ENCODE measurements at regions not wholly inside any gene's neighbourhood (a gene's known extent, or its start where the extent isn't known, plus 50 kb on each side); places are given as distances from the start of the nearest gene placed in this dataset.
"Not testable (repeated sequence)": the region's sequence is repeated elsewhere in the genome, so short reads cannot be mapped to it uniquely, and the experiment has no call there.

- H3K36me3 Mint-ChIP-seq (ENCODE audit: low read depth); DNase-seq (ENCODE audit: low spot score); H3K4me3 Mint-ChIP-seq; H3K27me3 Mint-ChIP-seq (ENCODE audit: insufficient read depth); H3K27ac Mint-ChIP-seq; H3K4me1 Mint-ChIP-seq (ENCODE audit: low read depth); intact Hi-C loops (cut with micrococcal nuclease): not testable (repeated sequence)
- peaks cover 15% of the 10 kb centered on the region for H3K9me3 Mint-ChIP-seq
Observed at GRCh38 chr21:10400622-10401361, 120.6 kb upstream of the TPTE start.

GRCh38 chr21:10402461-10402860 lies 118.9 kb upstream of the TPTE start:
- H3K9me3 Mint-ChIP-seq = peaks cover 20% of the 10 kb centered on the region
- H3K36me3 Mint-ChIP-seq (ENCODE audit: low read depth); DNase-seq (ENCODE audit: low spot score); H3K4me1 Mint-ChIP-seq (ENCODE audit: low read depth); H3K27ac Mint-ChIP-seq; H3K4me3 Mint-ChIP-seq; H3K27me3 Mint-ChIP-seq (ENCODE audit: insufficient read depth); intact Hi-C loops (cut with micrococcal nuclease): not testable (repeated sequence)

DNA sequence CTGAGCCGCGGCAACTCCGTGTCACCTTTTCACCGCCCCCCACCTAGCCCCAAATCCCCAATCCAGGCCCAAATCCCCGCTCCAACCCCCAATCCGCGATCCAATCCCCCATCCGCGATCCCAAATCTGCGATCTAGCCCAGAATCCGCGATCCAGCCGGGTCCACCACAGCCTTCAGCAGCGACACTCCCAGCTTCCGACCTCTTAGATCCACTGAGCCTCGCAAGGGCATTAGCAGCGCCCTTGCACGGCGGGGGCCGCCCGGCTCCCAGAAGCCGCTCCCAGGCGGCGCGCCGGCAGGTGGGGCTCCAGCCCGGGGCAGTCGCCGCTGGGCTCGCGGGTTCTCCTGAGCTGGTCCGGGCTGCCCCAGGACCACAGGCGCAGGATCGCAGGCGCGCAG lies 116.1 kb upstream of the TPTE start:
- H3K27me3 Mint-ChIP-seq (ENCODE audit: insufficient read depth); DNase-seq (ENCODE audit: low spot score); intact Hi-C loops (cut with micrococcal nuclease); H3K4me3 Mint-ChIP-seq; H3K27ac Mint-ChIP-seq; H3K4me1 Mint-ChIP-seq (ENCODE audit: low read depth); H3K36me3 Mint-ChIP-seq (ENCODE audit: low read depth): not testable (repeated sequence)
- H3K9me3 Mint-ChIP-seq = peaks cover 15% of the 10 kb centered on the region

GRCh38 chr21:10409786-10410185 lies 111.6 kb upstream of the TPTE start:
- H3K27me3 Mint-ChIP-seq (ENCODE audit: insufficient read depth); intact Hi-C loops (cut with micrococcal nuclease); DNase-seq (ENCODE audit: low spot score); H3K4me3 Mint-ChIP-seq; H3K4me1 Mint-ChIP-seq (ENCODE audit: low read depth); H3K36me3 Mint-ChIP-seq (ENCODE audit: low read depth); H3K27ac Mint-ChIP-seq: not testable (repeated sequence)
- peaks cover 11% of the 10 kb centered on the region for H3K9me3 Mint-ChIP-seq

DNA sequence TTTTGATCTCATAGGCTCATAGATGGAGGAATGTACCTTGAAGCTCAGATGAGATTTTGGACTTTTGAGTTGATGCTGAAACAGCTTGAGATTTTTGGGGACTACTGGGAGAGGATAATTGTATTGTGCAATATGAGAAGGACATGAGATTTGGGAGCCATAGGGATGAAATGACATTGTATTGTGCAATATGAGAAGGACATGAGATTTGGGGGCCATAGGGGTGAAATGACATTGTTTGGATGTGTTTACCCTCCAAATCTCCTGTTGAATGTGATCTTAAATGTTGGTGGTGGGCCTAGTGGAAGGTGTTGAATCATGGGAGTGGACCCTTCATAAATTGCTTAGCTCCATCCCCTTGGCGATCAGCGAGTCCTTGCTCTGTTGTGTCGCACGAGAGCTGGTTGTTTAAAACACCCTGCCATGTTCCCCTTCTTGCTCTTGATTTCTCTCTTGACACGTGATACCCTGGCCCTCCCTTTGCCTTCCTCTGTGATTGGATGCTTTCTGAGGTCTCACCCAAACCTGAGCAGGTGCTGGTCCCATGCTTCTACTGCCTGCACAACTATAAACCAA lies 110.9 kb upstream of the TPTE start:
- H3K27ac Mint-ChIP-seq; H3K36me3 Mint-ChIP-seq (ENCODE audit: low read depth); intact Hi-C loops (cut with micrococcal nuclease); H3K9me3 Mint-ChIP-seq; H3K4me1 Mint-ChIP-seq (ENCODE audit: low read depth); H3K27me3 Mint-ChIP-seq (ENCODE audit: insufficient read depth); H3K4me3 Mint-ChIP-seq; DNase-seq (ENCODE audit: low spot score): not testable (repeated sequence)

DNA sequence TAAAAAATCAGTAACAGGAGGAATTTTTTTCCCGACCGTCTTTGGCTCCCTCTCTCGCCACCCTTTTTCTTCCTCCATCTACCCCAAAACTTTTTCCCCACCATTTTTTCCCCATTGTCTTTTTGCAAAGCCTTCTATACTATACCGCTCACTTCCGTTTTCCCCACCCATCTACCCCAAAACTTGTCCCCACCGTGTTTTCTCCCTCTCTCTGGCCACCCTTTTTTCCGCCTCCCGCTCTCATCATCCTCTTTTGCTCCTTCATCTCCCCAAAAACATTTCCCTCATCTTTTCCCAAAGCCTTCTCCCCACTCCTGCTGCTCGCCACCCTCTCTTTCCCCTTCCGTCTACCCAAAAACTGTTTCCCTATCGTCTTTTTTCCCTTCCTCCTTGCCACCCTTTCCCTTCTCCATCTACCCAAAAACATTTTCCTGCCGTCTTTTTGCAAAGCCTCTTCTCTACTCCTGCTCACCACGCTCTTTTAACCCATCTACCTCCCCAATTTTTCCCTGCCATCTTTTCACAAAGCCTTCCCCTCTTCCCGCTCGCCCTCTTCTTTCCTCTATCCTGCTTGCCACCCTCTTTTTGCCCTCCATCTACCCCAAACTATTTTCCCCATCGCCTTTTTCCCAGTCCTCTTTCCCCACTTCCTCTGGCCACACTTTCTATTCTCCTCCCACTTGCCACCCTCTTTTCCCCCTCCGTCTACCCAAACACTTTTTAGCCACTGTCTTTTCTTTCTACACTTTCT lies 109.4 kb upstream of the TPTE start:
- H3K4me1 Mint-ChIP-seq (ENCODE audit: low read depth); H3K27me3 Mint-ChIP-seq (ENCODE audit: insufficient read depth); H3K27ac Mint-ChIP-seq; intact Hi-C loops (cut with micrococcal nuclease); H3K4me3 Mint-ChIP-seq; DNase-seq (ENCODE audit: low spot score); H3K9me3 Mint-ChIP-seq; H3K36me3 Mint-ChIP-seq (ENCODE audit: low read depth): not testable (repeated sequence)

DNA sequence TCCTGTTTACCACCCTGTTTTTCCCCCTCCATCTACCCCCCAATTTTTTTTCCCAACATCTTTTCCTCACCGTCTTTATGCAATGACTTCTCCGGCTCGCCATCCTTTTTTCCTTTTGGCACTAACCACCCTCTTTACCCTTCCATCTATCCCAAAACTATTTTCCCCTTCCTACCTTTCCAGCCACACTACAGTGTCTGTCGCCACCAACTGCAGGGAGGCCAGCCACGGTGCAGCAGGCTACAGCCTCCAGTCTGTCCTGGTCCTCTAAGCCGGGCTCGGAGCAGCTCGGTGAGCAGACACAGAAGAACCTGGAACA lies 108.5 kb upstream of the TPTE start:
- intact Hi-C loops (cut with micrococcal nuclease); H3K9me3 Mint-ChIP-seq; H3K27me3 Mint-ChIP-seq (ENCODE audit: insufficient read depth); DNase-seq (ENCODE audit: low spot score); H3K36me3 Mint-ChIP-seq (ENCODE audit: low read depth); H3K4me1 Mint-ChIP-seq (ENCODE audit: low read depth); H3K4me3 Mint-ChIP-seq; H3K27ac Mint-ChIP-seq: not testable (repeated sequence)

GRCh38 chr21:10413247-10414120 lies 107.9 kb upstream of the TPTE start:
- H3K4me3 Mint-ChIP-seq; H3K4me1 Mint-ChIP-seq (ENCODE audit: low read depth); intact Hi-C loops (cut with micrococcal nuclease); H3K27ac Mint-ChIP-seq; H3K36me3 Mint-ChIP-seq (ENCODE audit: low read depth); H3K9me3 Mint-ChIP-seq; DNase-seq (ENCODE audit: low spot score); H3K27me3 Mint-ChIP-seq (ENCODE audit: insufficient read depth): not testable (repeated sequence)

- intact Hi-C loops (cut with micrococcal nuclease); H3K27ac Mint-ChIP-seq; H3K4me3 Mint-ChIP-seq; H3K4me1 Mint-ChIP-seq (ENCODE audit: low read depth); H3K27me3 Mint-ChIP-seq (ENCODE audit: insufficient read depth); H3K36me3 Mint-ChIP-seq (ENCODE audit: low read depth); H3K9me3 Mint-ChIP-seq; DNase-seq (ENCODE audit: low spot score): not testable (repeated sequence)
Observed at GRCh38 chr21:10414121-10414924, 107.1 kb upstream of the TPTE start.

DNA sequence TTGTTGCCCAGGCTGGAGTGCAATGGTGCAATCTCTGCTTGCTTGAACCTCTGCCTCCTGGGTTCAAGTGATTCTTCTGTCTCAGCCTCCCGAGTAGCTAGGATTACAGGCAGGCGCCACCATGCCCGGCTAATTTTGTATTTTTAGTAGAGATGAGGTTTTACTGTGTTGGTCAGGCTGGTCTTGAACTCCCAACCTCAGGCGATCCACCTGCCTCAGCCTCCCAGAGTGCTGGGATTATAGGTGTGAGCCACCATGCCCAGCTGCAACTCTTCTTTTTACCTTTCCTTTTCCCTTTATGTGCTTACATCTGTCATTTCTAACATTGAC lies 106.5 kb upstream of the TPTE start:
- H3K27ac Mint-ChIP-seq; H3K27me3 Mint-ChIP-seq (ENCODE audit: insufficient read depth); H3K4me3 Mint-ChIP-seq; DNase-seq (ENCODE audit: low spot score); H3K9me3 Mint-ChIP-seq; H3K36me3 Mint-ChIP-seq (ENCODE audit: low read depth); intact Hi-C loops (cut with micrococcal nuclease); H3K4me1 Mint-ChIP-seq (ENCODE audit: low read depth): not testable (repeated sequence)

DNA sequence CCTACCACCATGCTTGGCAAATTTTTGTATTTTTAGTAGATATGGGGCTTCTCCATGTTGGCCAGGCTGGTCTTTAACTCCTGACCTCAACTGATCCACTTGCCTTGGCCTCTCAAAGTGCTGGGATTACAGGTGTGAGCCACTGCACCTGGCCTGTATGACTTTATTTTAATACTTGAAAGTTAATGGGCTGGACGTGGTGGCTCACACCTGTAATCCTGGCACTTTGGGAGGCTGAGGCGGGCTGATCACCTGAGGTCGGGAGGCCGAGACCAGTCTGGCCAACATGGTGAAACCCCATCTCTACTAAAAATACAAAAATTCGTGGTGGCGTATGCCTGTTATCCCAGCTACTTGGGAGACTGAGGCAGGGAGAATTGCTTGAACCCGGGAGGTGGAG lies 105.9 kb upstream of the TPTE start:
- DNase-seq (ENCODE audit: low spot score); intact Hi-C loops (cut with micrococcal nuclease); H3K4me3 Mint-ChIP-seq; H3K27ac Mint-ChIP-seq; H3K9me3 Mint-ChIP-seq; H3K27me3 Mint-ChIP-seq (ENCODE audit: insufficient read depth); H3K36me3 Mint-ChIP-seq (ENCODE audit: low read depth); H3K4me1 Mint-ChIP-seq (ENCODE audit: low read depth): not testable (repeated sequence)

- H3K36me3 Mint-ChIP-seq (ENCODE audit: low read depth); H3K4me1 Mint-ChIP-seq (ENCODE audit: low read depth); H3K9me3 Mint-ChIP-seq; H3K27ac Mint-ChIP-seq; DNase-seq (ENCODE audit: low spot score); H3K27me3 Mint-ChIP-seq (ENCODE audit: insufficient read depth); H3K4me3 Mint-ChIP-seq; intact Hi-C loops (cut with micrococcal nuclease): not testable (repeated sequence)
Observed at GRCh38 chr21:10415859-10416258, 105.5 kb upstream of the TPTE start.
